Central memory CD8-positive, alpha-beta T cell (primary cell): ENCODE measurements at regions not wholly inside any gene's neighbourhood (a gene's known extent, or its start where the extent isn't known, plus 50 kb on each side); places are given as distances from the start of the nearest gene placed in this dataset.

Experiments
- ATAC-seq: fragments of 150-1000 bp; cut with Tn5 transposase; replicated peaks from 2 replicates; pipeline ENCODE4 v1.10.0; 2022; ENCODE audit warnings: mild to moderate bottlenecking, moderate FRiP score, moderate number of reproducible peaks; ENCODE audit not compliant: poor library complexity, severe bottlenecking; ENCODE audit errors: extremely low read depth
- DNase-seq, 2 donors: peaks; one replicate each; pipeline ENCODE4 v3.0.0; 2021; ENCODE audit warnings: low spot score in 2 of 2
- H3K27ac Mint-ChIP-seq: one replicate; pipeline ENCODE4 v1.8.0; 2022; ENCODE audit warnings: low read depth, mild to moderate bottlenecking, moderate library complexity, mixed read lengths
- H3K27me3 Mint-ChIP-seq: one replicate; pipeline ENCODE4 v1.8.0; 2022; ENCODE audit warnings: mixed read lengths
- H3K36me3 Mint-ChIP-seq: one replicate; pipeline ENCODE4 v1.8.0; 2022; ENCODE audit warnings: mild to moderate bottlenecking, moderate library complexity, mixed read lengths; ENCODE audit not compliant: insufficient read depth
- H3K4me1 Mint-ChIP-seq: one replicate; pipeline ENCODE4 v1.8.0; 2022; ENCODE audit warnings: mixed read lengths
- H3K4me3 Mint-ChIP-seq: one replicate; pipeline ENCODE4 v1.8.0; 2022; ENCODE audit warnings: mild to moderate bottlenecking, moderate library complexity, mixed read lengths
- H3K9me3 Mint-ChIP-seq: one replicate; pipeline ENCODE4 v1.8.0; 2022; ENCODE audit warnings: mixed read lengths

DNA sequence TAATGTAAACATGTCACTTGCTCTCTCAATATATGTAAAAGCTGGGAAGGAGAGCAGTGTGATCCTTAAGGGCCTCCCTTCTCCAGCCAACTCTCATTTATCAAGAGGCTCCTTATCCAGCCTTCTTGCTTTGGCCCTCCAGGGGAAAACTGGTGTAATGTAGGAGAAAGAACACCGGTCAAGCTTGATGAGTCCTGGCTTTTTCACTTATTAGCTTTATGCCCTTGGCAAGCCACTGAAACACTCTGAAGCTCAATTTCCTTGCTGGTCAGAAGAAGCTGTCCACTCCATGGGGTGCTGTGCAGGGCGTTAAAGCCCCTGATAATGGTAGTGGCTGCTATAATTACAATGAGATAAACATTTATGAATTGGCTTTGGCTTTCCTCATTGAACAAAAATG lies 251.2 kb upstream of the RBBP8 start:
- no peaks in the 10 kb centered on the region for H3K9me3 Mint-ChIP-seq

DNA sequence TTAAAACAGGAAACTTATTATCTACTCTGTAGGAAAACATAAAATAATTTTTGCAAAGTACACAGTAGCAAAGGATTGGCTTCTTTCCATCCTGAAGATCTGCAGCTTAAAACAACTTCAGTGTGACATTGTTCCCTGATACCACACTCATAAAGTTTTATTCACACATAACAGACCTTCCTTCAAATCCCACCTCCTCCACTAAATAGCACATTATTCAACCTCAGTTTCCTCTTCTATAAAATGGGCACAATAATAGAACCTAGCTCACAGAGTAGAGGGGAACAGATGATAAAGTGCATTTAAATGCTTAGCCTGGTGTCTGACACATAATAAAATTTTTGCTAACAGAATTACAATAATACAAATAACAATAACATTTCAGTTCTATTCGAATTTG lies 250.4 kb upstream of the RBBP8 start:
- no peaks in the 10 kb centered on the region for H3K4me1 Mint-ChIP-seq
- ATAC-seq: no peak
- no peaks in the 10 kb centered on the region for H3K36me3 Mint-ChIP-seq
- H3K4me3 Mint-ChIP-seq: no peak overlapping the region
- H3K27ac Mint-ChIP-seq: no peak overlapping the region
- DNase-seq: no peak
- peaks cover 42% of the 10 kb centered on the region for H3K27me3 Mint-ChIP-seq
- H3K9me3 Mint-ChIP-seq: no peaks in the 10 kb centered on the region

More for the DNA sequence above, 251.2 kb upstream of the RBBP8 start:
- H3K4me1 Mint-ChIP-seq: no peaks in the 10 kb centered on the region
- DNase-seq (no peak), ATAC-seq (no peak)
- H3K27me3 Mint-ChIP-seq: peaks cover 51% of the 10 kb centered on the region
- H3K27ac Mint-ChIP-seq: no peak overlapping the region
- no peak overlapping the region for H3K4me3 Mint-ChIP-seq
- H3K36me3 Mint-ChIP-seq: no peaks in the 10 kb centered on the region

DNA sequence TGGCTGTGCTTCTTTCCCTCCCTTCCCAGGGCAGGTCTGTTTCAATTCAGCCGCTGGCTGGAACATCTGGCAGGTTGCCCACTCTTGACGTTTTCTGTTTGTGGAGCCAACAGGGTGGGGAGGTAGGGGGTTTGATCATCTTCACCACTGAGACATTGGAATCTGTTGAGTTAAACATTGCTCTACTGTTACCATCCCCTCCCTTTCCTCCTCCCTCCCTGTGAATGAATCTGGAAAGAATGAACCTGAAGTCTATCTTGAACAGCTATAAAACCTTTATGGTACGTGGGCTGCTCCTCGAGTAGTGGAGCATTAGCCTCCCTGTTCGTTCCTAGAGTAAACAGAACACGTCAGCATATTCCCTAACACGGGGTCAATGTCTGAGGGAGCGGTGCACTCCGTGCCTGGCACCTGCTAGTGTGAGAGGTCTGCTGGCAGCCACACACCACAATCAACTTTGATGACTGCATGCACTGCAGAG lies 249.9 kb upstream of the RBBP8 start:
- Mint-ChIP-seq H3K27ac (no peak overlapping the region), H3K4me3 (no peak overlapping the region), H3K4me1 (no peaks in the 10 kb centered on the region), H3K36me3 (no peaks in the 10 kb centered on the region), H3K9me3 (no peaks in the 10 kb centered on the region), H3K27me3 (peaks cover 42% of the 10 kb centered on the region)
- ATAC-seq (no peak), DNase-seq (no peak)

DNA sequence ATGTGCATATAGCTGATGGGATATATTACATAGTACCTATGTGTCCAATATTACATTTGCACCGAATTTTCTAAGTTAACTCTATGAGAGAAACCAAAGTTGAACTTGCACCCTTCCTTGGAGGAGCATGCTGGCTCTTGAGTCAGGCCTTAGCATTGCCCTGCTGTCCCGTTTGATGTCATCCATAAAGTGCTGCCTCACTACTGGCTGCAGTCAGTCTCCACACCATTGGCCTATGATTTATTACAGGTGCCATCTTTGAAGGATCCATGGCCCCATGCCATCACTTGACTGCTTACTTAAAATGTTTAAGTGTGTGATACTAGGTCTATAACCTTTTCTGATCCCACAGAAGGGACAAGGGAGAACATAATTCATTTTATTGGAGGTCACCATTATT lies 249.3 kb upstream of the RBBP8 start:
- DNase-seq (no peak), ATAC-seq (no peak)
- no peaks in the 10 kb centered on the region for H3K36me3 Mint-ChIP-seq
- no peak overlapping the region for H3K4me3 Mint-ChIP-seq
- no peaks in the 10 kb centered on the region for H3K4me1 Mint-ChIP-seq
- peaks cover 42% of the 10 kb centered on the region for H3K27me3 Mint-ChIP-seq
- H3K27ac Mint-ChIP-seq: no peak overlapping the region
- H3K9me3 Mint-ChIP-seq: no peaks in the 10 kb centered on the region

DNA sequence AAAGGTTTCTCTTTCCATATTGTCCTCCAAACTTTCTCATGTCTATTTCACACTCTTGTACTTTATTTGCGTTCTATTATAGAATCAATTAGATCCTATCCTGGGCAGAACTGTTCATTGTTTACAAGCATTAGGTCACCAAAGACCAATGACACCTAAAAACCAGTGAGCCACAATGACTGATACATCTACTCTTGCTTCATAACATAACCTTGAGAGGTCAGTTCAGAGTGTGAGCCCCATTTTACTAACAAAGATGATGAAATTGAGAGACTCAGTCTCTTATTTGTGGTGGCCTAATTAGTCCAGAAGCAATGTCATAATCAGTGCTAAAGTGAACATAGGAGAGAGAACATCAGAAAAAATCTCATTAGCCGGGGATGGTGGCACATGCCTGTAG lies 248.9 kb upstream of the RBBP8 start:
- Mint-ChIP-seq H3K36me3 (no peaks in the 10 kb centered on the region), H3K4me3 (no peak overlapping the region), H3K9me3 (no peaks in the 10 kb centered on the region), H3K27me3 (peaks cover 42% of the 10 kb centered on the region), H3K27ac (no peak overlapping the region), H3K4me1 (no peaks in the 10 kb centered on the region)
- DNase-seq (no peak), ATAC-seq (no peak)

DNA sequence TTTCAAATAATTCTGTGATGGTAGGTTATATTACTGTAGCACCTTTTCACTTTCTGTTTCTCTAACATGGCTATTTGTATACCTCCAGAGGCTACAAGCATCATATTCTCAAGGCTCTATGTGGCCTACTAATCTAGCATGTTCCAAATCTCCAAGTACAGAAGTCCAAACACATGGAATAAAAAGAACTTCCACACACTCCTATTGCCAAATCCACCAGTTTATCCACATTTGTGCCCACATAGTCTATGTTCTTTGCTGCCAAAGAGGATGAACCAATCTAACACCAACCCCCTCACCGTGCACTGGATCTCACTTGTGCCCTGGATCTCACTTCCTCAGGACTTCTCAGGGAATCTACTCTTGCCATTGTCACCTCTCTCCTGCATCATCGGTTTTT lies 247.3 kb upstream of the RBBP8 start:
- ATAC-seq (no peak), DNase-seq (no peak)
- no peaks in the 10 kb centered on the region for H3K36me3 Mint-ChIP-seq
- H3K4me3 Mint-ChIP-seq: no peak overlapping the region
- no peaks in the 10 kb centered on the region for H3K9me3 Mint-ChIP-seq
- H3K4me1 Mint-ChIP-seq: no peaks in the 10 kb centered on the region
- H3K27ac Mint-ChIP-seq: no peak overlapping the region
- H3K27me3 Mint-ChIP-seq: peaks cover 39% of the 10 kb centered on the region

DNA sequence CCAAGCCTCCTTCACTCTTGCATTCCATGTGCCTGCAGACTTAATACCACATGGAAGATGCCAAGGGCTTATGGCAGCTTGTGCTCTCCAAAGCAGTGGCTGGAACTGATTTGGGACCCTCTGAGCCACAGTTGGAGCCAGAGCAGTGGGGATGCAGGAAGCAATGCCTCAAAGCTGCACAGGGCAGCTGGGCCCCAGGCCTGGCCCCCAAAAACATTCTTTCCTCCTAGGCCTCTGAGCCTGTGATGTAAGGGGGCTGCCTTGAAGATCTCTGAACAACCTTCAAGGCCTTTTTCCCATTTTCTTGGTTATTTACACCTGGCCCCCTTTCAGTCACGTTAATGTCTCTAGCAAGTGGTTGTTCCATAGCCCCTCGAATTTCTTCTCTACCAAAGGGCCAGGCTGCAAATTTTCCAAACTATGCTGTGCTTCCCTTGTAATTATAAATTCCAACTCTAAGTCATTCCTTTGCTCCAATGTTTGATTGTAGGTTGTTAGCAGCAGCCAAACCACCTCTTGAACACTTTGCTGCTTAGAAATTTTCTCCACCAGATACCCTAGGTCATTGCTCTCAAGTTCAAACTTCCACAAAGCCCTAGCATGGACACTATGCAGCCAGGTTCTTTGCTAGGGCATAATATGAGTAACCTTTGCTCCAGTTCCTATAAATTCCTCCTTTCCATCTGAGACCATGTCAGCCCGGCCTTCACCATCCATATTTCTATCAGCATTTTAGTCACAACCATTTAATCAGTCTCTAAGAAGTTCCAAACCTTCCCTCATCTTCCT lies 245.0 kb upstream of the RBBP8 start:
- ATAC-seq (no peak), DNase-seq (no peak)
- Mint-ChIP-seq H3K27me3 (peaks cover 17% of the 10 kb centered on the region), H3K36me3 (no peaks in the 10 kb centered on the region), H3K4me3 (no peak overlapping the region), H3K27ac (no peak overlapping the region), H3K9me3 (no peaks in the 10 kb centered on the region), H3K4me1 (no peaks in the 10 kb centered on the region)

DNA sequence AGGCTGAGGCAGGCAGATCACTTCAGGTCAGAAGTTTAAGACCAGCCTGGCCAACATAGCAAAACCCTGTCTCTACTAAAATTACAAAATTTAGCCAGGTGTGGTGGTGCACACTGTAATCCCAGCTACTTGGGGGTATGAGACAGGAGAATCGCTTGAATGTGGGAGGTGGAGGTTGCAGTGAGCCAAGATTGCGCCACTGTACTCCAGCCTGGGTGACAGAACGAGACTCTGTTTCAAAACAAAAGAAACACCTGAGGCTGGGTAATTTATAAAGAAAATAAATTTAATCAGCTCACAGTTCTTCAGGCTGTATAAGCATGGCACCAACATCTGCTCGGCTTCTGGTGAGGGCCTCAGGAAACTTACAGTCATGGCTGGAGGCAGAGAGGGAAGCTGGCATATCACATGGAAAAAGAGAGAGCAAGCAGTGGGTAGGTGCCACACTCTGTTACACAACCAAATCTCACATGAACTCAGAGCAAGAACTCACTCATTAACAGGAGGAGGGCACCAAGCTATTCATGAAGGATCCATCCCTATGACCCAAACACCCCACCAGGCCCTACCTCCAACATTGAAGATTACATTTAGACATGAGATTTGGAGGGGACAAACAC lies 244.1 kb upstream of the RBBP8 start:
- peaks cover 11% of the 10 kb centered on the region for H3K27me3 Mint-ChIP-seq
- ATAC-seq (no peak), DNase-seq (no peak)
- no peak overlapping the region for H3K4me3 Mint-ChIP-seq
- H3K4me1 Mint-ChIP-seq: no peaks in the 10 kb centered on the region
- no peaks in the 10 kb centered on the region for H3K36me3 Mint-ChIP-seq
- H3K27ac Mint-ChIP-seq: no peak overlapping the region
- H3K9me3 Mint-ChIP-seq: no peaks in the 10 kb centered on the region

DNA sequence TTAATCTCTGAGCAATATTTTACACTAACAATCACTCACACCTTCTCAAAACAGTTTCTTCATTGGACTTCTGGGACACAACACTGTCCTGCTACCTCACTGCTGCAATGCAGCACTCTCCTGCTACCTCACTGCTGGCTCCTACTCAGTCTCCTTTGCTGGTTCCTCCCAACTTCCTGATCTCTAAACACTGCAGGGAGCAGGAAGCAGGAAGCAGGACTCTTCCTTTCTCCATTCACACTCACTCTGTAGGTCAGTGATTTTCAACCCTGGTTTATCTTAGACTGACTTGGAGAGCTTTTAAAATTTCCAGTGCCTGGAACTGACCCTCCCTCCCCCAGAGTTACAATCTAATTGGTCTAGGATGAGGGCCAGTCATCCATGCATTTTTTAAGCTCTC lies 243.4 kb upstream of the RBBP8 start:
- H3K4me3 Mint-ChIP-seq: no peak overlapping the region
- no peaks in the 10 kb centered on the region for H3K36me3 Mint-ChIP-seq
- DNase-seq: no peak
- no peak for ATAC-seq
- H3K9me3 Mint-ChIP-seq: no peaks in the 10 kb centered on the region
- H3K27ac Mint-ChIP-seq: no peak overlapping the region
- no peaks in the 10 kb centered on the region for H3K4me1 Mint-ChIP-seq
- peaks cover 11% of the 10 kb centered on the region for H3K27me3 Mint-ChIP-seq

DNA sequence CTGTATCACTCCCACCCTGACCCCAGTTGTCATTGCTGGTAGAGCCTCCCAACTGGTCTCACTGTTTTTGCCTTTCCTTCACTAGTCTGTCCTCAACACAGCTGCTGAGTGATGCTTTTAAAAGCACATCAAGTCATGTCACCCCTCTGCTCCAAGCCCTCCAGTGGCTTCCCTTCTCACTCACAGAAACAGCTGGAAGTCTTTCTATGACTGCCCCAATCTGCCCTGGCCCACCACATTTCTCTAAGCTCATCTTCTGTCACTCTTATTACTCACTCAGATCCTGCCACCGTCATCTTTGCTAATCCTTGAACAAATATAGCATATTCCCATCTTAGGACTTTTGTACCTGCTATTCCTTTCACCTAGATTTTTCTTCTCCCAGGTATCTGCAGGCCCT lies 242.6 kb upstream of the RBBP8 start:
- peaks cover 11% of the 10 kb centered on the region for H3K27me3 Mint-ChIP-seq
- H3K9me3 Mint-ChIP-seq: no peaks in the 10 kb centered on the region
- DNase-seq (no peak), ATAC-seq (no peak)
- no peaks in the 10 kb centered on the region for H3K4me1 Mint-ChIP-seq
- no peak overlapping the region for H3K4me3 Mint-ChIP-seq
- H3K27ac Mint-ChIP-seq: no peak overlapping the region
- H3K36me3 Mint-ChIP-seq: no peaks in the 10 kb centered on the region

DNA sequence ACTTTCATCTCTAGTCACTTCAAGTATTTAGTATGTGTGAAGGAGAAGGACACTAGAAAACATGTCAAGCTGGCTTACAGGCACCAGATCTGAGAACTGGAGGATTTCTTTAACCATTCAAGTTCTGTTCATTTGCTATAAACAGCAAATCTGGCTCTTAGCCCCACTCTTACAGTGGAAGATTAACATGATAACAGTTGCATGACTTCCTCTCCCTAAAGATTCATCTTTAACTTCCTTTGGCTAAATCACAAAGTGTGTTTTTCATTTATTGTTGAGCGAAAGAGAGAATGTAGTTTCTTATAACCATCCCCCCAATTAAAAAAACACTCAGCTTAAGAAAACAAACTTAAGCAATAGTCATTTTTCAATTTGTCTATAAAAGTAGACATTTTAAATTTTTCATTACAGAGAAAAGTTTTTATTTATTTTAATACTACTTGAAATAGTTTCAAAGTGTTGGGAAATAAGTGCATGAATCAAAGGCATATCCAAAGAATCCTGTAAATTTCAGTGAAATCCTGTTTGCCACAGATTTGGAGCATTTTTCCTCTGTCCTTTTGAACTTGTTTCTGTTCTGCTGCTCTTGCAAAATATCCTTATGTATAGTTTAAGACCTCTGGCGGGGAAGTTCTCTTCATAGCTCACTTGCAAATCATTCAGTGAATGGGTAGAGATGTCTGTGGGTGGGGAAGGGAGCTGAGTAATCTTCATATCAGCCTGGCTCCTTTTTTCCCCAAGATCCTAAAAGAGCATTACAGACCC lies 241.0 kb upstream of the RBBP8 start:
- H3K4me3 Mint-ChIP-seq: no peak overlapping the region

DNA sequence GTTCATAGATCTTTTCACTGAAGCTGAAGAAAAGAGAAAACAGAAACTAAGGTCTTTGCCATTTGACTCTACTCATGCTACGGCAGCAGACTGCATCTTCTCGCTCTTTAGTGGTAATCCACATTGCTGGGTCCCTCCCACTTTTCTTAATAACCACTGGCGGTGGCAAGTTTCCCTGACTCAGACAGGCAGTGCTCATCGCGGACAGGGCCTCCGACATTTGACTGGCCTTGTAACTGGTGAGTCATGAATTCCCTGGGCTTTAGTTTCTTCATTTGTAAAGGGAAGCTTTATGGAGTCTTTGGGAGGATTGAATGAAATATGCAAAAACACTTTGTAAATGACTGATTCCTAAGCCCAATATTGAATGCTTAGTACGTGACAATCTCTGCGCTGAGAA lies 238.2 kb upstream of the RBBP8 start:
- Mint-ChIP-seq H3K4me1 (no peaks in the 10 kb centered on the region), H3K36me3 (no peaks in the 10 kb centered on the region), H3K4me3 (no peak overlapping the region), H3K9me3 (no peaks in the 10 kb centered on the region), H3K27ac (no peak overlapping the region), H3K27me3 (peaks cover 45% of the 10 kb centered on the region)
- ATAC-seq: no peak
- no peak for DNase-seq

More for the DNA sequence above, 241.0 kb upstream of the RBBP8 start:
- H3K27me3 Mint-ChIP-seq: peaks cover 24% of the 10 kb centered on the region
- H3K9me3 Mint-ChIP-seq: no peaks in the 10 kb centered on the region
- no peaks in the 10 kb centered on the region for H3K4me1 Mint-ChIP-seq
- no peak overlapping the region for H3K27ac Mint-ChIP-seq
- no peaks in the 10 kb centered on the region for H3K36me3 Mint-ChIP-seq
- ATAC-seq: no peak
- no peak for DNase-seq

DNA sequence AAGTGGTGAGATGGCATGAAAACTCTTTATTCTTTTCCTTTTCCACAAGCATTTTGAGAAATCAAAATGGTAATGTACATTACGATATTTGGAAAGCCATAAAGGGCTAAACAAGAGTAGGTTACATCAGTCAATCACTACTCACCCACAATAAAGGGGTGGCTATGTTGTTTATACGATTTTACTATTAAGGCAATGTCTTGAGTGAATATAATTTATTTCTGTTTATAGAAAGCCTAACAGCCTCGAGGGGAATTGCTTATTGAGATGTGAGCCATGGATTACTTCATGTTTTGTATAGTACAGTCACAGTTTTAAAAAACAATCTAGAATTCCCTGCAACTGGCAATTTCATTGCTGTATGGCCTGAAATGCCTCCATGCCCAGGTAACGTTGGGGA lies 237.5 kb upstream of the RBBP8 start:
- ATAC-seq (no peak), DNase-seq (no peak)
- Mint-ChIP-seq H3K27ac (no peak overlapping the region), H3K4me1 (no peaks in the 10 kb centered on the region), H3K36me3 (no peaks in the 10 kb centered on the region), H3K27me3 (peaks cover 52% of the 10 kb centered on the region), H3K9me3 (no peaks in the 10 kb centered on the region), H3K4me3 (no peak overlapping the region)
